Mesenchymal stem cell (in vitro differentiated cells and primary cell): ENCODE measurements at regions not wholly inside any gene's neighbourhood (a gene's known extent, or its start where the extent isn't known, plus 50 kb on each side); places are given as distances from the start of the nearest gene placed in this dataset.

Source experiments
- DNase-seq: peaks from one replicate; pipeline ENCODE4 v3.0.0-alpha.2; 2013
- H2AFZ ChIP-seq: one replicate; pipeline ENCODE4 v1.6.1; 2013; ENCODE audit warnings: low read depth, mild to moderate bottlenecking, control low read depth, inconsistent platforms, low read length, moderate library complexity
- H2AK5ac ChIP-seq: 2 replicates; pipeline ENCODE4 v1.6.1; 2013; ENCODE audit warnings: low read length, moderate library complexity, mild to moderate bottlenecking, inconsistent platforms; ENCODE audit not compliant: severe bottlenecking
- H2BK120ac ChIP-seq: one replicate; pipeline ENCODE4 v1.6.1; 2013; ENCODE audit warnings: low read depth, mild to moderate bottlenecking, inconsistent platforms, low read length, moderate library complexity
- H2BK12ac ChIP-seq, 2 experiments: one replicate each; pipeline ENCODE4 v1.6.1; 2013; ENCODE audit warnings: inconsistent platforms in 2 of 2, low read length in 2 of 2, mild to moderate bottlenecking in 2 of 2, moderate library complexity in 2 of 2, control low read depth in 1 of 2
- H2BK15ac ChIP-seq: one replicate; pipeline ENCODE4 v1.6.1; 2013; ENCODE audit warnings: mild to moderate bottlenecking, low read depth, inconsistent platforms; ENCODE audit not compliant: poor library complexity, severe bottlenecking
- H2BK5ac ChIP-seq: 2 replicates; pipeline ENCODE4 v1.6.1; 2013; ENCODE audit warnings: low read depth, mild to moderate bottlenecking, low read length, control low read depth, inconsistent platforms; ENCODE audit not compliant: poor library complexity, severe bottlenecking
- H3K14ac ChIP-seq, 2 experiments: one replicate each; pipeline ENCODE4 v1.6.1; 2013; ENCODE audit warnings: inconsistent platforms in 2 of 2, low read length in 2 of 2, control low read depth in 1 of 2, mild to moderate bottlenecking in 1 of 2, moderate library complexity in 1 of 2
- H3K18ac ChIP-seq, 2 experiments: one replicate each; pipeline ENCODE4 v1.6.1; 2013; ENCODE audit warnings: inconsistent platforms in 2 of 2, low read length in 2 of 2, control low read depth in 1 of 2, low read depth in 1 of 2, mild to moderate bottlenecking in 1 of 2
- H3K23ac ChIP-seq, 2 experiments: one replicate each; pipeline ENCODE4 v1.6.1; 2013; ENCODE audit warnings: inconsistent platforms in 2 of 2, low read length in 2 of 2, mild to moderate bottlenecking in 2 of 2, moderate library complexity in 2 of 2, control low read depth in 1 of 2
- H3K27ac ChIP-seq: 2 replicates; pipeline ENCODE4 v1.5.1; 2013; ENCODE audit warnings: mild to moderate bottlenecking, moderate library complexity, low read length, control low read depth, inconsistent platforms; ENCODE audit not compliant: poor library complexity, severe bottlenecking
- H3K27me3 ChIP-seq, 2 experiments: 2 replicates each; pipeline versions ENCODE4 v1.6.1 to v1.7.0; 2013; ENCODE audit warnings: low read length in 2 of 2, mild to moderate bottlenecking in 2 of 2, moderate library complexity in 2 of 2, control low read depth in 1 of 2, inconsistent platforms in 1 of 2; ENCODE audit not compliant: control insufficient read depth in 1 of 2, insufficient read depth in 1 of 2
- H3K36me3 ChIP-seq, 2 experiments: 2 replicates each; pipeline versions ENCODE4 v1.6.1 to v1.7.0; 2013; ENCODE audit warnings: low read length in 2 of 2, control low read depth in 1 of 2, inconsistent platforms in 1 of 2, low read depth in 1 of 2, mild to moderate bottlenecking in 1 of 2; ENCODE audit not compliant: insufficient read depth in 2 of 2, control insufficient read depth in 1 of 2
- H3K4ac ChIP-seq, 2 experiments: one replicate each; pipeline ENCODE4 v1.6.1; 2013; ENCODE audit warnings: inconsistent platforms in 2 of 2, low read length in 2 of 2, mild to moderate bottlenecking in 2 of 2, moderate library complexity in 2 of 2, control low read depth in 1 of 2, low read depth in 1 of 2
- H3K4me1 ChIP-seq: 2 replicates; pipeline ENCODE4 v1.6.1; 2013; ENCODE audit warnings: low read depth, low read length, control low read depth; ENCODE audit not compliant: control insufficient read depth, insufficient read depth
- H3K4me2 ChIP-seq: 2 replicates; pipeline ENCODE4 v1.6.1; 2013; ENCODE audit warnings: low read length, mild to moderate bottlenecking, inconsistent platforms; ENCODE audit not compliant: poor library complexity, severe bottlenecking
- H3K4me3 ChIP-seq, 2 experiments: 2 replicates each; pipeline versions ENCODE4 v1.5.1 to v1.7.0; 2013; ENCODE audit warnings: low read length in 2 of 2, mild to moderate bottlenecking in 2 of 2, control low read depth in 1 of 2, low read depth in 1 of 2; ENCODE audit not compliant: insufficient read depth in 1 of 2
- H3K79me1 ChIP-seq: replicated peaks from 2 replicates; pipeline ENCODE4 v1.6.1; 2013; ENCODE audit warnings: mild to moderate bottlenecking, control low read depth, low read length, inconsistent platforms; ENCODE audit not compliant: poor library complexity, severe bottlenecking
- H3K9ac ChIP-seq: 2 replicates; pipeline ENCODE4 v1.7.0; 2013; ENCODE audit warnings: mild to moderate bottlenecking, low read length, moderate library complexity
- H3K9me3 ChIP-seq: 2 replicates; pipeline ENCODE4 v1.7.0; 2013; ENCODE audit warnings: mild to moderate bottlenecking, low read length; ENCODE audit not compliant: control insufficient read depth
- H4K8ac ChIP-seq: one replicate; pipeline ENCODE4 v1.6.1; 2013; ENCODE audit warnings: inconsistent platforms, mild to moderate bottlenecking, low read length, moderate library complexity
- H4K91ac ChIP-seq: one replicate; pipeline ENCODE4 v1.6.1; 2013; ENCODE audit warnings: mild to moderate bottlenecking, low read length, inconsistent platforms
- WGBS: methylation state at CpG from one replicate; pipeline ENCODE4 v1.1.7; 2013; ENCODE audit warnings: mixed read lengths; 5-methylcytosine and 5-hydroxymethylcytosine counted together

- no peak overlapping the region for H3K4ac ChIP-seq
- H3K4me1 ChIP-seq, result no peaks in the 10 kb centered on the region
- H2BK12ac ChIP-seq, result no peak overlapping the region
- no peak overlapping the region for H3K18ac ChIP-seq
- H2BK120ac ChIP-seq, result no peak overlapping the region
- H3K9me3 ChIP-seq, result peaks cover 3% of the 10 kb centered on the region
- H4K8ac ChIP-seq, result no peak overlapping the region
- no peak overlapping the region for H3K9ac ChIP-seq
- no peak overlapping the region for H3K27ac ChIP-seq
- H3K79me1 ChIP-seq, result no peaks in the 10 kb centered on the region
- no peak overlapping the region for H2BK15ac ChIP-seq
- no peak overlapping the region for H3K4me2 ChIP-seq
- no peaks in the 10 kb centered on the region for H3K36me3 ChIP-seq
- no peaks in the 10 kb centered on the region for H3K27me3 ChIP-seq
- no peak overlapping the region for H3K4me3 ChIP-seq
- no peak for DNase-seq
- H2BK5ac ChIP-seq, result no peak overlapping the region
- H3K14ac ChIP-seq, result no peak overlapping the region
- no peak overlapping the region for H4K91ac ChIP-seq
- H2AK5ac ChIP-seq, result no peak overlapping the region
- no peak overlapping the region for H2AFZ ChIP-seq
- 75% methylated on average over 4 of the region's 4 CpGs for WGBS
- H3K23ac ChIP-seq, result no peak overlapping the region
Measured at GRCh38 chr9:7676609-7677156, 122.9 kb downstream of the DMAC1 start.

DNA sequence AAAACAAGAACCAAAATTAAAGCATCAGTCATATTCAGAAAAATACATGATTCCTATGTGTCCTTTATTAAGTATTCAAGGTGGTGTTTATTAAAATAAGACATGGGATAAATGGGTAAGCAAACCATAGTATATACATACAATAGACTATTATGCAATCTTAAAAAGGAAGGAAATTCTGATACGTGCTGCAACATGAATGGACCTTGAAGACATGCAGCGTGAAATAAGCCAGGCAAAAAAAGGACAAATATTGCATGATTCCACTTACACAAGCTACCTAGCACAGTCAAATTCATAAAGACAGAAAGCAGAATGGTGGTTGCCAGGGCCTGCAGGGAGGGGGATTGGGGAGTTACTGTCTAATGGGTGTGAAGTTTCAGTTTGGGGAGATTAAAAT is 127.7 kb downstream of the DMAC1 start:
- Histone ChIP-seq H3K18ac (no peak overlapping the region), H2AK5ac (no peak overlapping the region), H2BK5ac (no peak overlapping the region), H4K91ac (no peak overlapping the region), H2AFZ (no peak overlapping the region), H3K36me3 (no peaks in the 10 kb centered on the region), H3K9ac (no peak overlapping the region), H4K8ac (no peak overlapping the region), H3K4ac (no peak overlapping the region), H3K4me1 (no peaks in the 10 kb centered on the region), H3K4me2 (no peak overlapping the region), H2BK120ac (no peak overlapping the region), H3K23ac (no peak overlapping the region), H3K79me1 (no peaks in the 10 kb centered on the region), H2BK12ac (no peak overlapping the region), H3K27me3 (no peaks in the 10 kb centered on the region), H3K4me3 (no peak overlapping the region), H3K14ac (no peak overlapping the region), H3K27ac (no peak overlapping the region), H2BK15ac (no peak overlapping the region), H3K9me3 (no peaks in the 10 kb centered on the region)
- 93% methylated on average over 2 of the region's 2 CpGs for WGBS
- no peak for DNase-seq

- no peak overlapping the region for H2BK120ac ChIP-seq
- no peak overlapping the region for H3K4me3 ChIP-seq
- no peak overlapping the region for H2BK5ac ChIP-seq
- no peak overlapping the region for H3K27ac ChIP-seq
- no peak overlapping the region for H3K4me2 ChIP-seq
- H3K27me3 ChIP-seq, result no peaks in the 10 kb centered on the region
- DNase-seq, result no peak
- no peaks in the 10 kb centered on the region for H3K79me1 ChIP-seq
- H3K9ac ChIP-seq, result no peak overlapping the region
- no peak overlapping the region for H3K4ac ChIP-seq
- no CpG with 5 or more reads among the region's 1 CpG for WGBS
- no peak overlapping the region for H3K18ac ChIP-seq
- H2BK15ac ChIP-seq, result no peak overlapping the region
- no peak overlapping the region for H2BK12ac ChIP-seq
- H3K4me1 ChIP-seq, result no peaks in the 10 kb centered on the region
- H3K36me3 ChIP-seq, result no peaks in the 10 kb centered on the region
- H3K14ac ChIP-seq, result no peak overlapping the region
- H2AK5ac ChIP-seq, result no peak overlapping the region
- no peaks in the 10 kb centered on the region for H3K9me3 ChIP-seq
- H3K23ac ChIP-seq, result no peak overlapping the region
- H4K91ac ChIP-seq, result no peak overlapping the region
- H2AFZ ChIP-seq, result no peak overlapping the region
- no peak overlapping the region for H4K8ac ChIP-seq
Measured at GRCh38 chr9:7668541-7668940, 131.0 kb downstream of the DMAC1 start.

- WGBS, result 75% methylated on average over 3 of the region's 3 CpGs
- no peaks in the 10 kb centered on the region for H3K27me3 ChIP-seq
- no peaks in the 10 kb centered on the region for H3K36me3 ChIP-seq
Measured at GRCh38 chr9:7665874-7666273, 133.7 kb downstream of the DMAC1 start.

More at GRCh38 chr9:7665874-7666273, 133.7 kb downstream of the DMAC1 start:
- Histone ChIP-seq H3K23ac (no peak overlapping the region), H2BK15ac (no peak overlapping the region), H2AK5ac (no peak overlapping the region), H4K91ac (no peak overlapping the region), H3K4me3 (no peak overlapping the region), H3K4me1 (no peaks in the 10 kb centered on the region), H3K27ac (no peak overlapping the region), H3K9ac (no peak overlapping the region), H3K4ac (no peak overlapping the region), H2BK12ac (no peak overlapping the region), H2BK120ac (no peak overlapping the region), H2BK5ac (no peak overlapping the region), H3K18ac (no peak overlapping the region), H3K4me2 (no peak overlapping the region), H3K14ac (no peak overlapping the region), H3K79me1 (no peaks in the 10 kb centered on the region), H2AFZ (no peak overlapping the region), H4K8ac (no peak overlapping the region), H3K9me3 (no peaks in the 10 kb centered on the region)
- no peak for DNase-seq
